ENCODE measurements at regions not wholly inside any gene's neighbourhood (a gene's known extent, or its start where the extent isn't known, plus 50 kb on each side); places are given as distances from the start of the nearest gene placed in this dataset.

GRCh38 chr5:8907168-8907868 lies 638.6 kb downstream of the SEMA5A start:
- DNase-seq (ENCODE audit: low spot score): no peak

DNA sequence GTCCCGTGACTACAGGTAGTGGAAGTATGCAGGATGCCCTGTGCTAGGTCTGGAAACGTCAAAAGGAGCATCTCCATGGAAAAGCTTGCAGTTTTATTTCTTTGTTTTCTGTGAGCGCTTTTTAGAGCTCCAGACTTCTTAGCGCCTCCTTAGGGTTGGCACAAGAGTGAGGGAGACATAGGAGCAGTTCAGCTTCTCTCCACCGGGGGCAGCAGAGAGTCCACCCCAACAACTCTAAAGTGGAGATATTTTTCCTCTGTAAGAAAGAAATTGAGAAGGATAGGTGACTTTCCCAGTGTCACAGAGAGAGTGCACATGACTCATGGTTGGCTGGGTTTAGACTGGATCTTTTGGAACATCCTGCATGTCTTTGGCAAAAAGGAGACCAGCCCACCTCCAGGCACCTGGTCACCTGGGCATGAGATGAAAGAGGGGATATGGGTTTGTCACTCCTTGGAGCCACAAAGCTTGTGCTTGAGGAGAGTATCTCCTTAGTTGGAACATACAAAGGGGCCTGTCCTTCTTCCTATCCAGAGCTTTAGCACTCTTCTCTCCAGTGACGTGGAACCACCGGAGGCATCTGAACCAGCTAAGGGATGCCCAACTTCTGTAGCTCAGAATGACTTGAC lies 637.7 kb downstream of the SEMA5A start:
- DNase-seq (ENCODE audit: low spot score): no peak

- no peak for DNase-seq (ENCODE audit: low spot score)
Measured at GRCh38 chr5:8912106-8912505, 633.8 kb downstream of the SEMA5A start.

DNA sequence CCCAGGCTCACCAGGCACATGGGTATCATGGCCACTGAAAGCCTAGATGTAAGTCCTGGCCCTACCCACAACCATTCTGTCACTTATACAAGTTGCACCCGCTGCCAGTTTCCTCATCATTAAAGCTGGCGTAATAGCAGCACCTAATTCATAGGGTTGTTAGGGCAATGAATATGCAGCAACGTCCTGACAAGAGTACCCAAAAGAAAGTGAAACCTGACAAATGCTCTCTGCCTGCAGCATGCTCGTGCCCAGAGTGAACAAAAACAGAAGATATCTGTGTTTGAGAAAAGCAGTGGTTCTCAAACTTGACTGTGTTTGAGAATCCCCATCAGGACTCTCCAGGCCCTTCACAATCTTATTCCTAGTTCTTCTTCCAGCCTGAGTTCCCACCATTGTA lies 632.4 kb downstream of the SEMA5A start:
- DNase-seq (ENCODE audit: low spot score): no peak

DNA sequence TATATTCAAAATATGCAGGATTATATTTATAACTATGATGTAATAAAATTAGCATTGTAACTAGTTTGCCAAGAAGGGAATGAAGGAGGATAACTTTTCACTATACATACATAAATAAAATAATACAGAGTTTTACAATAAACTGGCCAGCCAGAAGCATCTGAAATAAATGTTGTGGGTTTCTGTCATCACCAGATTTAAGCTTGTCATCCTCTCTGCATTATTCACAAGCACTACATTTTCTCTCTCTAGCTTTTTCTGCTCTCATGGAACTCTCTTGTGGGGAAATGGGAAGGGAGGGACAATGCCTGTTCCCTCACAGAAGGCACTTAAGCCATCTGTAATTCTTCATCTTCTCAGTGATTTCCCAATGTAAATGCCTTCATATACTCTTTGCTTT lies 626.8 kb downstream of the SEMA5A start:
- no peak for DNase-seq (ENCODE audit: low spot score)

DNA sequence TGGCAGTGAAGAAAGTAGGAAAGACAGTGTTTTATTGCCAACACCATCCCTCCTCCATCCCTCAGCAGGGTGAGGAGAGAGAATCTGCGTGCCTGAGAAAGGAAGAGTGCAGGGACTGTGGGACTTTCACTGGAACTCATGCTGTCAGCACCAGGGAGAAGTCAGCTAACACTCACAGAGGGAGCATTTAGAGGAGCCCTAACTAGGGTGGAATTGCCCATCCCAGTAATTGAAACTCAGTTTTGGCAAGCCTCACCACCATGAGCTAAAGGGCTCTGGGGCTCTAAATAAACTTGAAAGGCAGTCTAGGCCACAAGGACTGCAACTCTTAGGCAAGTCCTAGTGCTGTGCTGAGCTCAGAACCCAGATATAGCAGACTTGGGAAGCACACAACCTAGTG lies 622.3 kb downstream of the SEMA5A start:
- no peak for DNase-seq (ENCODE audit: low spot score)

GRCh38 chr5:8924054-8924793 lies 621.7 kb downstream of the SEMA5A start:
- DNase-seq (ENCODE audit: low spot score): no peak

- DNase-seq (ENCODE audit: low spot score): no peak
Measured at GRCh38 chr5:8930021-8930420, 615.9 kb downstream of the SEMA5A start.

- DNase-seq (ENCODE audit: low spot score): no peak
Measured at GRCh38 chr5:8934455-8934854, 611.4 kb downstream of the SEMA5A start.

DNA sequence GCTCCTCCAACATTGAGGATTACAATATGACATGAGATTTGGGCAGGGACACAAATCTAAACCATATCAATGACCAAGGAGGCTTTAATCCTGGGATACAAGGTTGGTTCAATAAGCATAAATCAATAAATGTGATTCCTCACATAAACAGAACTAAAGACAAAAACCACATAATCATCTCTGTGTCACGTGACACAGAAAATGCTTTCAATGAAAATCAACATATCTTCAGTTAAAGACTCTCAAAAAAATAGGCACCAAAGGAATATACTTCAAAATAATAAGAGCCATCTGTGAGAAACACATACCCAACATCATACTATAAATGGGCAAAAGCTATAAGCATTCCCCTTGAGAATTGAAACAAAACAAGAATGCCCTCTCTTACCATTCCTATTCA lies 604.9 kb downstream of the SEMA5A start:
- no peak for DNase-seq (ENCODE audit: low spot score)

DNA sequence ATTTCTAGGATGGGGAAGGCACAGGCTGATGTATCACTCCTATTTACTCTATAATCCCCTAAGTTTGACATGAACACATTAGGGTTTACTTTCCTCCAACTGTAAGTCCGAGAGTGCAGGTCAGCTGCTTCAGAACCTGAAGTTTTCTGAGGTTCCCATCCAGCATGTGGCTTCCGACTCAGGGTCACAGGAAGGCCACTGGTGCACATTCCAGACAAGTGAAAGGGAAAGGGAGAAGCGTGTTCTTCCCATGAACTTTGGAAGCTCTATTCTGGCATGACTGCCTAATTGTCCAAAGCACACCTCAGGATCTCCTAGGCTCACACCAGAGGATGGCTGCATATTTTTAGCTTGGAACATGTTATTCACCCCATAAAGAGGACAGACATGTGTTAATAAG lies 602.6 kb downstream of the SEMA5A start:
- DNase-seq (ENCODE audit: low spot score): no peak

DNA sequence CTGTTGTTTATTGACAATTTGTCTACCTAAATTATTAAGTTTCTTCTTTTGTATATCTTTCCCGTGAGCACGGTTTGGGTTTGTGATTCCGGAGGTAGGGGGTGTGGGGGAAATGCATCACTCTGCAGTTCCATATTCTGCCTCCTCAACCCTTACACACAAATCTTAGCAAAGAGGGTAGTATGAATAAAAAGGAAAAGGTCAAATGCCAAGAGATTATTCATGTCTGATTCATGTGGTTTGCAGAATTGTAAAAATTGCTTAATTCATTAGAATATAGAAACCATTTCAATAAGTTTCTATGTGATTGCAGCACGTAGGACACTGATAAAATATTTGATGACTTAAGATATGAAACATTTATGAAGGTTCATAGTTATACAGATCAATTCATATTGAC lies 601.9 kb downstream of the SEMA5A start:
- DNase-seq (ENCODE audit: low spot score): no peak

DNA sequence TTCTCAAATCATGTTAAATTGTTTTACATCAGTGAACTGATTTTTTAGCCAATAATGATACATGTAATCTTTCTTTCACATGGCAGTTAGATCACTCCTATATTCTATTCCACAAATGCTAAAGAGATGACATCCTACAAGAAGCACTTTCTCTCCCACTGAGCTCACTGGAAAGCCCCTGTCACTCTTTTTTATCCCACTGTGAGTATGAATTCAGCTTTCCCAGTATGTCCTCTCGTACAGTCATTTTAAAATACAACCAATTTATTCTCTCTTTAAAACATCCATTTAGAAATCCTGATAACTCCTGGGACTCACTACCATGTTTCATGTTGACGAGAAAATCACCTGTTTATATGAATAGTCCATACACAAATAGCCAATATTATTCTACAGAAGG lies 599.9 kb downstream of the SEMA5A start:
- no peak for DNase-seq (ENCODE audit: low spot score)

- DNase-seq (ENCODE audit: low spot score): no peak
Measured at GRCh38 chr5:8949908-8950307, 596.0 kb downstream of the SEMA5A start.

- DNase-seq (ENCODE audit: low spot score): no peak
Measured at GRCh38 chr5:8952147-8952546, 593.7 kb downstream of the SEMA5A start.

DNA sequence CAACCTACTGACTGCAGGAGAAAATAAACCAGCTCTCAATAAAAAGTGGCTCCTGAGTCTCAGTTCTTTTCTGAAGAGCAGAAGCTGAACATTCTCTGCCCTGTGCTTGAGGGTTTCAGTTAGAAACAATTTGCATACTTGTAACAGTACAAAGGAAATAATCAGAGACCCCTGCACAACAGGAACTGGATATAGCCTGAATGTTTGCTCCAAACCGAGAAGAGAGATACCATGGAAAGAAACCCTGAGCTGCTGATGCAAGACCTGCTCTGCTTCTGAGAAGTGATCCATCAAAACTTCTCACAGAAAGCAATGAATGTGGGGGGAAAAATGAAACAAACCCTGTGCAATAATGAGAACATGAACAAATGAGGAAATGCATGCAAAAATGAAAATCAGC lies 592.9 kb downstream of the SEMA5A start:
- DNase-seq (ENCODE audit: low spot score): no peak

DNA sequence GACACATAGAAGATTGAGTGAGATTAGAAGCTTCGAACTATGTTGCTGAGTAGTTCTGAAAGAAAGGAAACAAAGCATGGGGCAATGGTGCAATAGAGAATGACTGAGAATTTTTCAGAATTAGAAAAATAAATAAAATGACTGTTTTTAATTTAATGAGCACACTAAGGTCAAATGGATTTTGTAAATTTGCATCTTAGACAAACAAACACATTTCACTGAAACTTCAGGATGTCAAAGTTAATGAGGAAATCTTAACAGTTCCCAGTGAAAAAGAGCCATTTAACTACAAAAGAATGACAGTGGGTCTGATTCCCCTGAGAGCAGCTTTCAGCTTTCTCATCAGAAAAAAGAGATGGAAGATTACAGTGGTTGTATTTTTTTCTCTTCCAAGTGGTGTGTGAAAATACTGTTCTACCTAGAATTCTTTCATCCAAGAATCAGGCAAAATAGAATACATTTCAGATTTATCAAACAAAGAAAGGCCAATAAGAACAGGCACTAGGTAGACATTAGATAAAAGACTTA lies 591.9 kb downstream of the SEMA5A start:
- no peak for DNase-seq (ENCODE audit: low spot score)

DNA sequence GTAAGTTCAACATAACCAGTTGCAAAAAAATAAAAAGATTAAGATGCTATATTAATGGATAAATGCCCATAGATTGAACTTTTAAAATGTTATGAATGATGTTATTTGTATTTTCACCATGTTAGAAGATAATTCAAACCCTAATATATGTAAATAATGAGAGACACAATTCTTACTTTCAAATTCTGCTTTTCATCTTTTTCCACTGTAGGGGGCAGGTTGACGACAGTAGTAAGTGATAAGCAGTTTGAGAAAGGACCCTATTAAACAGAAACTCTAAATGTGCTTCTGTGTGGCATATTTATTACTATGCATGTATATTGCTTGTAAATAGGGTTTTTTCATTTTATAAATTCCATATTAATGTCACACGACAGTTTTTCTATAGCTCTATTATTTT lies 591.1 kb downstream of the SEMA5A start:
- DNase-seq (ENCODE audit: low spot score): no peak

DNA sequence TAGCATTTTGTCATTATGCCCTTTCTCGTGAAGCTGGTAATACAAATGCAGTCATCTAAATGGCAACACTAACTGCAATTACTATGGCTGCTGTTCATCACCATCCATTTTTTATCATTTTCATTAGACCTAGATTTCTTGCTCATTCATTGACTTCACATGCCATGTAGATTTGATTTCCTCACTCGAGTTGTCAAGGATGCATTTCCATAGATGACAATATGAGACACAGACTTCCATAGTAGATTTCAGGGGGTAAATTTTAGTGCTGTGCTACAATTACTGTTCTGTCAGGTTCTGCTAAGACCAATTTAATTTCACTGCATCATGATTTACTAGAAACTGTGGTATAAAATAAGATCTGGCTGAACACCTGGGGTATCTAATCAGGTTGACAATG lies 589.2 kb downstream of the SEMA5A start:
- DNase-seq (ENCODE audit: low spot score): no peak

DNA sequence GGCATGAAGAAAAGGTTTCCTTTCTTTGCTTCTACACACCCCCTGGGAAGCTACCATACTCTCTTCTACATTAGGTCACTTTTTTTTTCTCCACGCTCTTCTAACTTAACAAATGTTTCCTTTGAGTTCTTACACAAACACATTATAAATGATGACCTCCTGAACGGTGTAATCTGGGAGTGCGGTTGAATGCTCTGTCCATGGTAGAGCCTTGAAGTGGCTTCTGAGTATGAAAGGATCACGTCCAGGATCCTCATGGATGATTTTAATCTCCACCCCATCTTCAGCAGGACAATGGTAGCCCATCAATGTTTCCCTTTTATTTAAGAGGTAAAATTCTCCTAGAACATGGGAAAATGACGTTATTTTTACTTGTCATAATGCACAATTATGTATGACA lies 587.3 kb downstream of the SEMA5A start:
- no peak for DNase-seq (ENCODE audit: low spot score)

DNA sequence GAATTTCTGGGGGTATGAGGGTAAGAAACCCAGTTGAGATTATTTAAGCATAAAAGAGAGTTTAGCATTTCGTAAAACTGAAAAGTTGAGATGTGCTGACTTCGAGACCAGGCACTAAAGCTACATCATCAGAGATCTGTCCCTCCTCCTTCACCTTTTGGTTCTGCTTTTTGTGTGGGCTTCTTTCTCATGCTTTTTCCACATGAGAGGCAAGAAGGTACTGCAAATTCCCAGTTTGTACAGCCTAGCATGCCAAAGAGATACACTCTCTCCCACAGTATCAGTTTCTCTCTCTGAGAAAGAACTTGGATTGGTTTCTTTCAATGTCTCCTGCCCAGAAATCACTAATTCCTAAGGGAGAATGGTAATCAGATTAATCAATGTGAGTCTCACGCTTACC lies 584.7 kb downstream of the SEMA5A start:
- no peak for DNase-seq (ENCODE audit: low spot score)

DNA sequence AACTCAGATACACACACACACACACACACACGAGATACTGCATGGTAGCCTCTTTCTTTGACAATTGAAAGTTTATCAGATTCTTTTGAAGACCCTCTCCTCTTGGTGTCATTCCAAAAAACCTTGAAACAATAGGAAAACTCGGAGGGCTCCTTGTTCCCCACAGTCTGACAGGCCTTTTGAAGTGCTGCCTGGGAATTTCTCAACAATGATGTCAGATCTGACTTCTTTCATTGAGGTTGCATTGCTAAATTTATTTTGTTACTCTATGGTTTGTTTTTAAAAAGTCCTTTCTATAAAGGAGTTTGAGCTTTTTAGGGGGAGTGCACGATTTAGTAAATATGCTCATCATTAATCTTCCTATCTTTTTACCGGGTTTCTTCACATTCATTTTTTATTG lies 583.9 kb downstream of the SEMA5A start:
- no peak for DNase-seq (ENCODE audit: low spot score)

DNA sequence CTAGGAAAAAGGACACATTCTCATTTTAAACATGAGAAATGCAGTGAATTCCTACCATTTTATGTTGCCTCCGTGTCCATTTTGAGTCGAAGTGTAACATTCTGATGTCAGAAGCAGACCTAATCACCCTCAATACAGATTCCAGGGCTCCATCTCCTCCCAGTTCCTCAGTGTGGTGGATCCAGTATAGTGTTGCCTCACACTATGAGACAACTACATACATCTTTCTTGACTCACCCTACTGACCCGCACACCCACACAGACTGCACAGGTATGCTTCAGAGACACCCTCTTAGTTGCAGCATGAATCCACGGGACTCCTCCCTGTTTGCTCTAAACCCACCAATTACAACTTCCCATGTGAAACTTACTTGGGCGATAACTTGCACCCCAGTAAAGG lies 564.9 kb downstream of the SEMA5A start:
- DNase-seq (ENCODE audit: low spot score): no peak

Measured in CD4-positive, alpha-beta T cell treated with Interleukin-2 at 100 ng/mL for 4 hours (primary cell).